ENCODE measurements at regions not wholly inside any gene's neighbourhood (a gene's known extent, or its start where the extent isn't known, plus 50 kb on each side); places are given as distances from the start of the nearest gene placed in this dataset.
"Not testable (repeated sequence)": the region's sequence is repeated elsewhere in the genome, so short reads cannot be mapped to it uniquely, and the experiment has no call there.

GRCh38 chr13:107974409-107974808 lies 240.9 kb downstream of the LIG4 start:
- no peak for TF ChIP-seq JUND (IDR thresholded peaks at IDR 0.05; ENCODE audit: low read depth)
- no peak for DNase-seq (ENCODE audit: low read depth in 1 of 2, low spot score in 1 of 2)
- in situ Hi-C loops (cut with HindIII; ENCODE audit: low pct_unique_long_range_greater_than_20kb, low sequenced_read_pairs): no loop called here

GRCh38 chr13:107969546-107969945 lies 245.8 kb downstream of the LIG4 start:
- in situ Hi-C loops (cut with HindIII; ENCODE audit: low pct_unique_long_range_greater_than_20kb, low sequenced_read_pairs): no loop called here
- DNase-seq (ENCODE audit: low read depth in 1 of 2, low spot score in 1 of 2): no peak
- TF ChIP-seq JUND (IDR thresholded peaks at IDR 0.05; ENCODE audit: low read depth): no peak

DNA sequence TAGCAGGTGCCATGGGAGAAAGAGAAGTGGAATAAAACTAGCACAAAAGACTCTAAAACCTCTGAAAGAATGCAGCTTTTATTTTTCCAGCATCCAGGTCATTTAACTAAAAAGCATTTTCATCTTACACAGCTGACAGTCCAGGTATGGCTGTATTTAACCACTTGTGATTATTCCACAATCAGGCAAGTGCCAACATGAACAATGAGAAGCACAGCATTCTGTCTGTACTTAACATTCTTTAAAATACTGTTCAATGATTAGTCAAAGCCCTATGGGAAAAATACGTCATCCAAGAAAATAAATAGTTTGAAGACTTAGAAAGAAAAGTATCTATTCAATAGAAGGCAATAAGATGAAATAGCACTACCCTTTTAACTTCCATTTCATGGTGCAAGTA lies 246.9 kb downstream of the LIG4 start:
- no peak for DNase-seq (ENCODE audit: low read depth in 1 of 2, low spot score in 1 of 2)
- TF ChIP-seq JUND (IDR thresholded peaks at IDR 0.05; ENCODE audit: low read depth): no peak
- in situ Hi-C loops (cut with HindIII; ENCODE audit: low pct_unique_long_range_greater_than_20kb, low sequenced_read_pairs): no loop called here

- no peak for DNase-seq (ENCODE audit: low read depth in 1 of 2, low spot score in 1 of 2)
- TF ChIP-seq JUND (IDR thresholded peaks at IDR 0.05; ENCODE audit: low read depth): no peak
- in situ Hi-C loops (cut with HindIII; ENCODE audit: low pct_unique_long_range_greater_than_20kb, low sequenced_read_pairs): no loop called here
These were observed 250.9 kb downstream of the LIG4 start for GRCh38 chr13:107964395-107964794.

DNA sequence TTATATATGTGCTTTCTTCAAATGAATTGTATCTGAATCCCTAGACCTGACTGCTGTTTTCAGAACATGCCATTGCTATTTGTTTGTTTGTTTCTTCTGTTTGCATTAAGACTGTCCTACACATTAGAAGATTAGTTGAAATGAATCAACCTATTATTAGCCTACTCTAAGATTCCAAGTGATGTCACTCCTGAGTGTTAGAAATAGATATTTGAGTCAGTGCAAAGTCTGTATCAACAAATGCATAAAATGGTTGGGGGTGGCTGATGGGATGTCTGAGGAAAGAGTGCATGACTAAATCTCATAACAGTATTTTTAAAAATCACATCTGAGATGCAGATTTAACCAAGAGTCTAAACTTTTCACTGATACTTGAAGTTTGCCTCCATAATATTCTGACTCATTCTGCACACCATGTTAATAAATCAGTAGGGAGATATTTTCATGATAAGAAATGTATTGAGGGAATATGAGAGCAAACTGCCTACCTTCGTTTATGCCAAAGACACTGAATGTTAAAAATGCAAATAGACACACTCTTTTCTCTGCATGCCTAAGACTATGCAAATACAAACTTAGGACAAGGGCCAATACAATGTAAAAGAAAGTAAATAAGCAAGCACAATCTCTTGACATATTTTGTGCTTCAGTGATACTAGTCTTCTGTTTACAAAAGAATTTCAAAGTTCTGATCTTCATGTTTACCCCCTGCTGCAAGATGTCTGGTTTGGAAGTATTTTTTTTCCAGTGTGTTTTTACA lies 253.3 kb downstream of the LIG4 start:
- DNase-seq (ENCODE audit: low read depth in 1 of 2, low spot score in 1 of 2): peak in 1 of 2 experiments; percentile 14
- no peak for TF ChIP-seq JUND (IDR thresholded peaks at IDR 0.05; ENCODE audit: low read depth)
- in situ Hi-C loops (cut with HindIII; ENCODE audit: low pct_unique_long_range_greater_than_20kb, low sequenced_read_pairs): no loop called here

GRCh38 chr13:107960301-107960700 lies 255.0 kb downstream of the LIG4 start:
- TF ChIP-seq JUND (IDR thresholded peaks at IDR 0.05; ENCODE audit: low read depth): no peak
- in situ Hi-C loops (cut with HindIII; ENCODE audit: low pct_unique_long_range_greater_than_20kb, low sequenced_read_pairs): no loop called here
- no peak for DNase-seq (ENCODE audit: low read depth in 1 of 2, low spot score in 1 of 2)

GRCh38 chr13:107956889-107957288 lies 258.4 kb downstream of the LIG4 start:
- TF ChIP-seq JUND (IDR thresholded peaks at IDR 0.05; ENCODE audit: low read depth): no peak
- in situ Hi-C loops (cut with HindIII; ENCODE audit: low pct_unique_long_range_greater_than_20kb, low sequenced_read_pairs): no loop called here
- no peak for DNase-seq (ENCODE audit: low read depth in 1 of 2, low spot score in 1 of 2)

GRCh38 chr13:107942030-107942617 lies 273.2 kb downstream of the LIG4 start:
- no peak for DNase-seq (ENCODE audit: low read depth in 1 of 2, low spot score in 1 of 2)
- in situ Hi-C loops (cut with HindIII; ENCODE audit: low pct_unique_long_range_greater_than_20kb, low sequenced_read_pairs): no loop called here

GRCh38 chr13:107941345-107942029 lies 273.8 kb downstream of the LIG4 start:
- in situ Hi-C loops (cut with HindIII; ENCODE audit: low pct_unique_long_range_greater_than_20kb, low sequenced_read_pairs): no loop called here
- peak in 1 of 2 experiments; percentile 7 for DNase-seq (ENCODE audit: low read depth in 1 of 2, low spot score in 1 of 2)
- no peak for TF ChIP-seq JUND (IDR thresholded peaks at IDR 0.05; ENCODE audit: low read depth)

More at GRCh38 chr13:107942030-107942617, 273.2 kb downstream of the LIG4 start:
- no peak for TF ChIP-seq JUND (IDR thresholded peaks at IDR 0.05; ENCODE audit: low read depth)

GRCh38 chr13:107937848-107938247 lies 277.5 kb downstream of the LIG4 start:
- no peak for TF ChIP-seq JUND (IDR thresholded peaks at IDR 0.05; ENCODE audit: low read depth)
- DNase-seq (ENCODE audit: low read depth in 1 of 2, low spot score in 1 of 2): no peak
- in situ Hi-C loops (cut with HindIII; ENCODE audit: low pct_unique_long_range_greater_than_20kb, low sequenced_read_pairs): no loop called here

DNA sequence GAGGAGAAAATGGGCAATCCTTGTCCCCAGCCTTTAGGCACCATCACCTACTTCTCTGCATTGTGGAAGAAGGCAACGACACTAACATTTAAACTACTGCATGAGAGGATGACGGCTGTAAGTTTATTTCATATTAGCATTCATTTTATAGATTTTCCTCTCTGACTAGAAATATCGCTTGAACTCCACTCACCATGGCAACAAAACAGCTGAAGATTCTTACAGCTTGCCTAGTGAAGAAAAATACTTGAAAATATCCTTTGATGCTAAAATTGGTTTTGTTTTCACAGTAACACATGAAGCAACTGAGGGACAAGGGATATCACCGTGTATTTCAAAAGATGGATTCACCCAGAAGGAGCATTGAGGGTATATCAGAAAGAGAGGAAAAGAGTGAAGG lies 284.3 kb downstream of the LIG4 start:
- no peak for DNase-seq (ENCODE audit: low read depth in 1 of 2, low spot score in 1 of 2)
- in situ Hi-C loops (cut with HindIII; ENCODE audit: low pct_unique_long_range_greater_than_20kb, low sequenced_read_pairs): no loop called here
- no peak for TF ChIP-seq JUND (IDR thresholded peaks at IDR 0.05; ENCODE audit: low read depth)

GRCh38 chr13:107928762-107929161 lies 286.6 kb downstream of the LIG4 start:
- TF ChIP-seq JUND (IDR thresholded peaks at IDR 0.05; ENCODE audit: low read depth): no peak
- in situ Hi-C loops (cut with HindIII; ENCODE audit: low pct_unique_long_range_greater_than_20kb, low sequenced_read_pairs): no loop called here

GRCh38 chr13:107927557-107927956 lies 287.8 kb downstream of the LIG4 start:
- in situ Hi-C loops (cut with HindIII; ENCODE audit: low pct_unique_long_range_greater_than_20kb, low sequenced_read_pairs): no loop called here
- DNase-seq (ENCODE audit: low read depth in 1 of 2, low spot score in 1 of 2): no peak
- no peak for TF ChIP-seq JUND (IDR thresholded peaks at IDR 0.05; ENCODE audit: low read depth)

More at GRCh38 chr13:107928762-107929161, 286.6 kb downstream of the LIG4 start:
- no peak for DNase-seq (ENCODE audit: low read depth in 1 of 2, low spot score in 1 of 2)

- in situ Hi-C loops (cut with HindIII; ENCODE audit: low pct_unique_long_range_greater_than_20kb, low sequenced_read_pairs): not testable (repeated sequence)
- peak in 1 of 2 experiments; percentile 7 for DNase-seq (ENCODE audit: low read depth in 1 of 2, low spot score in 1 of 2)
These were observed 288.8 kb downstream of the LIG4 start for GRCh38 chr13:107926515-107926914.

DNA sequence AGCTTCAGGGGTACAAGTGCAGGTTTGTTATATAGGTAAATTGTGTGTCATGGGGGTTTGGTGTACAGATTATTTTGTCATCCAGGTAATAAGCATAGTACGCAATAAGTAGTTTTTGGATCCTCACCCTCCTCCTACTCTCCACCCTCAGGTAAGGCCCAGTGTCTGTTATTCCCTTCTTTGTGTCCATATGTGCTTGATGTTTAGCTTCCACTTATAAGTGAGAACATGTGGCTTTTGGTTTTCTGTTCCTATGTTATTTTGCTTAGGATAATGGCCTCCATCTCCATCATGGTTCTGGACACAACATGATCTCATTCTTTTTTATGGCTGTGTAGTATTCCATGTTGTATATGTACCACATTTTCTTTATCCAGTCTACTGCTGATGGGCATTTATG lies 298.4 kb downstream of the LIG4 start:
- DNase-seq (ENCODE audit: low read depth in 1 of 2, low spot score in 1 of 2); in situ Hi-C loops (cut with HindIII; ENCODE audit: low pct_unique_long_range_greater_than_20kb, low sequenced_read_pairs): not testable (repeated sequence)
